Hematopoietic multipotent progenitor cell treated with erythropoietin and hydrocortisone succinate and interleukin-3 and kit ligand, for 15 days (in vitro differentiated cells): ENCODE measurements at regions not wholly inside any gene's neighbourhood (a gene's known extent, or its start where the extent isn't known, plus 50 kb on each side); places are given as distances from the start of the nearest gene placed in this dataset.
A peak's percentile ranks its signal among the peaks of the same experiment; 100 is the strongest.

Experiments
- DNase-seq: peaks from one replicate; pipeline ENCODE4 v3.0.0-alpha.2; 2015; ENCODE audit warnings: low spot score

DNA sequence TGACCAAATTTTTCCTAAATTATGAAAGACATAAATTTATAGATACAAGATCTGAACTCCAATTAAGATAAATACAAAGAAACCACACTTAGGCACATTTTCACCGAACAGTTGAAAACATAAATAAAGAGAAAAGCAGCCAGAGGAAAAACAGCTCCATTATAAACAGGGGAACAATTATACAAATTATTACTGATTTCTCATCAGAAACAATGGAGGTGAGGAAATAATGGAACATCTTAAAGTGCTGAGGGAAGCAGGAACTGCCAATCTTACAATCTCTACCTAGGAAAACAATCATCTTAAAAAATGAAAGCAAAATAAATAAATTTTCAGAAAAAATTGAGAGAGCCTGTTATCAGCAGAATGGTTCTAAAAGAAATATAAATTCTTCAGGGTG, 234.4 kb upstream of the PMFBP1 start:
- DNase-seq: no peak

GRCh38 chr16:72404299-72404698, 232.3 kb upstream of the PMFBP1 start:
- no peak for DNase-seq

GRCh38 chr16:72401084-72401361, 229.1 kb upstream of the PMFBP1 start:
- DNase-seq: no peak

DNA sequence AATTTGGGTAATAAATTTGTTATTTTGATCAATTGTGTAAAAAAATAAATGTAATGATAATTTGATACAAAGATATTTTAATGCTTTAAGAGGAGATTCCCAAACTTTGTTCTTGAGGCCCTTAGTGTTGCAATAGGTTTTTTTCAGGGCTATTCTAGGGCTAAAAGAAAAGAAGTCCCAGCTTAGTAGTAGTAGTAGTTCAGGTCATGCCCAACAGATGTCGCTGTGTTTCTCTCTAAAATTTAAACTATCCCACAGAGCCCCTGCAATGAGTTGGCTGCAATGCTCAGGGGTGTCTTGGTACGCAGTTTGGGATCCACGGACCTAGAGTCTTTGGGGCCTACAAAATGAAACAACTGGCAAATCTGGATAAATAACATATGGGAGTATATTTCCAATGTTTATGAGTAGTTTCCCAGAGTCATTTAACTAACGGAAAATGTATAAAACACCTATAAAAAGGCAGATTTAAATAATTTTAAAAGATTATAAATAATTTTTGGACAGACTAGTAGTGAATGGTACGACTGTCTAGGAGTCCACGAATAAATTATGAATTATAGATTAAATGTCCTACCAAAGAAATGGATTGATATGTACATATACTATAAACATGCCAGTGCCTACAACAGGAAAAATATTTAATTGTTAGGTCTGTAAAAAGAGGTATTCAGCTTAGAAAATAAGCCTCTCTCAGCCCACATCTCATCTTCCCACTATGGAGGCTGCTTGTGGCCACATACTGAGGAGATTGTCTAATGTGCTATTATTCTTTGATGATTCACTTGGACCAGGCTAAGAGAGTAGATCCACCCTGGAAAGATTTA, 228.5 kb upstream of the PMFBP1 start:
- DNase-seq: peak; percentile 37

GRCh38 chr16:72399811-72400210, 227.9 kb upstream of the PMFBP1 start:
- DNase-seq: no peak

DNA sequence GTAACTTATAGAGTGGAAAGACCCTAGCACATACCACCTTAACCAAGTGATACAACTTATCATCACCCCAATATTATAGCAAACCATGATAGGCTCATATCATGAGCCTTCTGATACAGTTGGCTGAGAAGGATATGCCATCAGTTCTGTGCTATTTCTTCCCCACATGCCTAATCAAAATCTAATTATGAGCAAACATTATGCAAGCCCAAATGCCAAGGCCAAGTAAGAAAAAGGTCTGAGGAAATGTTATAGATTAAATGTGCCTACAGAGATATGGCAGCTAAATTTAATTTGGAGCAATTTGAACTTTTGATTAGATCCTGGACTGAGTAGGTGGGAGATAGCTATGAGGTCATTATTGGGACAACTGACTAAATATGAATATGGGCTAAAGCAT, 225.9 kb upstream of the PMFBP1 start:
- no peak for DNase-seq

DNA sequence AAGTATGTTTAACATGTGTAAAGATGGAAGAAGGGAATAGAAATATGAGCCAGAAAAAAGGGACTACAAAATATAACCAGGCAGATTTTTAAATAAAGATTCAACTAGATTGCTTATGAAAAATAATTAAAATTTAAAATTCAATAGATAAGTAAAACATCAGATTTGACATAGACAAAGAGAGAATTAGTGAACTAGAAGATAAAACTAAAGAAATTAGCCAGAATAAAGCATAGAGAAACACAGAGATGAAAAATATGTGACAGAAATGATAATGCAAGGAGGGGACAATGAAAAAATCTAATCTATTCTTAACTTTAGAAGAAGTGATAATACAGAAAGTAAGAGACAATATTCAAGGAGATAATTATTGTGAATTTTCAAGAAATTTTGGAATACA, 222.6 kb upstream of the PMFBP1 start:
- no peak for DNase-seq

GRCh38 chr16:72389791-72390190, 217.8 kb upstream of the PMFBP1 start:
- DNase-seq: no peak

DNA sequence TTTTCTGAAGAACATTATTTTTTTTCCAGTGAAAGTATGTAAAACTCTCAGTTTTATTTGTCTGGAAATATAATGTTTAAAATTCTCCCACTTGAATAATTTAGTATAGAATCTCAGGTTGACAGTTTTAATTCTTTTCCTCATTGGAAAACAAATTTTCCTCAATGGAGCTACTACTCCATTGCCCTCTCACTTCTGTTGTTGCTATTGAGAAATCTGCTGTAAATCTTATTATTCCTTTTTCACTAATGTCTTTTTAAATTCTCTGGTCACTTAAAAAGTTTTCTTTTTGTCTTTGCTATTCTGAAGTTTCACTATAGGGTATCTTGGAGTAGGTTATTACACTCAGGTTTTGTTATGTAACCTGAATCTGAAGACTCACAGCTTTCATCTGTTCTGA, 216.1 kb upstream of the PMFBP1 start:
- no peak for DNase-seq

DNA sequence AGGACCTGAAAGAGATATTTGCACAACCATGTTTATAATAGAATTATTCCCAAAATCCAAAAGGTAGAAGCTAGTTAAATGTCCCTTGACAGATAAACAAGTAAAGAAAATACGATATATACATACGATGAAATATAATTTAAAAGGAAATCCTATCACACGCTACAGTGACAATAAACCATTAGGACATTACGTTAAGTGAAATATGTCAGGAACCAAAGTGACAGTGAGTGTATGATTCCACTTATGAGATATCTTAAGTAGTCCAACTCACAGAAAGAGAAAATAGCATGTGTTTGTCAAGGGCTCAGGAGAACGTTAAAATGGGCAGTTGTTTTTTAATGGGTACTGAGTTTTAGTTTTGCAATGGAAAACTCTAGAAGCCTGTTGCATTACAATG, 212.7 kb upstream of the PMFBP1 start:
- no peak for DNase-seq

GRCh38 chr16:72380283-72380682, 208.3 kb upstream of the PMFBP1 start:
- no peak for DNase-seq

DNA sequence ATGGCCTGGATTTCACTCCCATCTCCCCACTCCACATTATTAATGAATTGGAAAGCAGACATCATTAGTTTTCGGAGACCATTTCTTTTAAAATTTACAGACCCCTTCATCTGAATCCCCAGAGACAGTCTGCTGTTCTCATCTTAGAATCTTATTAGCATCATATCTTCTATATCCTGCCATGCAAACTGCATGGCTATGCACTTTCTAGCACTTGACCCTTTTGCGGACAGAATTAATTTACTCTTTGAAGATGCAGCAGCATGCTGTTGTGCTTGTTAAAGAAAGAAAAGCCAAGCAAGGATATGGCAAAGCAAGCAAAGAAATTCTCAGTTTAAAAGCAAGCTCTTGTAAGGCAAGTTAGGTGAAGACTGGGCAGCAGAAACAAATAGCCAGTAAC, 201.2 kb upstream of the PMFBP1 start:
- no peak for DNase-seq

DNA sequence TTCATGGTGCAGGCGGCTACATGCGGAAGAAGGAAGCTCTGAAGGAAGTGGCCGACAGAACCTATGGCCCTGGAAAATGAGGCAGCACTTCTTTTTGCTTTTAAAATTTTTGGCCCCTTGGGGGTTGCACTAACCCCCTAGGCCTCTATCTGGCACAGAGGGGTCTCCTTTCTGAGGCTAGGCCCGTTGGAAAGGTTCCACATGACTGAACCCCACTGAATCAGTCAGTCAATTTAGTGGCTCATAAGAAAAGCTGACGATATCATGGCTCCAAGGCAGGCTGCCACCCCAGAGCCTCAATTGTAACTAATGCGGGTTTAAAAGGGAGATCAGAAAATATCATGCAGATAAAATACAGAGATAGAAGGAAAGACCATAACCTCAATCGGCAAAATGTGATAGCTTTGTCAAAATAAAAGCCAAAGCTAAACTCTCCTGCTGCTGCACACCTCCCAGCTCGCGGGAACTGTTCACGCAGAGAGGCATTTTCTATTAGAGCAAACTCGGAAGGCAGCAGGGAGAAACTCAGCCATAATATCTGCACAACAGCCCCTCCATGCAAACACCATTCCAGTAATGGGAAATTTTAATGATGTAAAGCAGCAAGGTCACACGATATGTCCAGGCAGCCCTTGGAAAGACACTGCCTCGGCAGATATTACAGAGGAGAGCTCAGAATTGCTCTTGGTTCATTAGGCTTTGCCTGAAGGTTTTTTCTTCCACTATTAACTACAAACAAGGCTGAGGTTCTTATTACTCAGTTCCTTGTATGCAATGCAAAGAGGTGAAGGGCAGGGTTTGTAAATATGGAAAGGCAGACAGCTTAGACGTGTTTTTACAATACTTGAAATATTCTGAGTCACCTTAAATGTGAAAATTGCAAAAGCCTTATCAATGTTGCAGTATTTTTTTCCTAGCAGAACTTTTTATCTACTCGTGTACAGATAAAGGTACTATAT, 200.4 kb upstream of the PMFBP1 start:
- no peak for DNase-seq

GRCh38 chr16:72371307-72372086, 199.5 kb upstream of the PMFBP1 start:
- DNase-seq: no peak

GRCh38 chr16:72369274-72369673, 197.3 kb upstream of the PMFBP1 start:
- no peak for DNase-seq

DNA sequence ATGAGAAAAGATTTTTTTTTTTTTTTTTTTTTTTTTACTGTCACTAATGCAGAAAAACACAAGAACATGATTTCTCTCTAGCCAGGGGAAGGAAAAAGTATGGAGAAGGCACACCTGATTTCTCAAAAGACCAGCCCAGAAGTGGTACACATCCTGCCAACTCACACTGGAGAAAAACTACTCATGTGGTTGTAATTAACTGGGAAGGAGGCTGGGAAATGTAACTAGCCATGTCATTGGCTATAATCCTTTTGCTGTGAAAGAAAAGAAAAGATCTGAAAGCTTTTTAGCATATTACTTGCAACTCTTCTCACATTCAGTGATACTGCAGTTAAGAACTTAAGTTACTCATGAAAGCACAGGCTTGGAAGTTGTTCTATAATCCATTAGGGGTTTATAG, 195.9 kb upstream of the PMFBP1 start:
- no peak for DNase-seq

DNA sequence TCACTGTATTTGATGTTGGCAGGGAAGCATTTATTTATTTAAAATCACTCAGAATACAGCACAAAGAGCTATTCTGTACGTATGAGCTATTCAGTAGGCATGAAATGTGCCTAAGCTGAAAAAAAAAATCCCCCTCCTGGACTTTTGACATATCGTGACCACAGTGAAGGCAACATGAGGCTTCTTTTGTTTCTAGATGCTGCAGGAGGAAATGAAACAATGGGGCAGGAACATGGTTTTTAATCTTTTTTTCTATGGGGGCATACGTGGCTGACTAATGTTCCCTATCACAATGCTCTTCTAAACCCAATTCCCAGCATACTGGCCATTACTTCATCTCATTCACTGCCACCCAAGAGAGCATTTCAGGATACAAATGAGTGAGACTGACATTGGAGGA, 191.0 kb upstream of the PMFBP1 start:
- DNase-seq: no peak

GRCh38 chr16:72362476-72362875, 190.5 kb upstream of the PMFBP1 start:
- DNase-seq: no peak

- DNase-seq: no peak
Observed at GRCh38 chr16:72357910-72358309, 186.0 kb upstream of the PMFBP1 start.

GRCh38 chr16:72355561-72355960, 183.6 kb upstream of the PMFBP1 start:
- DNase-seq: no peak

- DNase-seq: no peak
Observed at GRCh38 chr16:72349719-72350118, 177.8 kb upstream of the PMFBP1 start.

DNA sequence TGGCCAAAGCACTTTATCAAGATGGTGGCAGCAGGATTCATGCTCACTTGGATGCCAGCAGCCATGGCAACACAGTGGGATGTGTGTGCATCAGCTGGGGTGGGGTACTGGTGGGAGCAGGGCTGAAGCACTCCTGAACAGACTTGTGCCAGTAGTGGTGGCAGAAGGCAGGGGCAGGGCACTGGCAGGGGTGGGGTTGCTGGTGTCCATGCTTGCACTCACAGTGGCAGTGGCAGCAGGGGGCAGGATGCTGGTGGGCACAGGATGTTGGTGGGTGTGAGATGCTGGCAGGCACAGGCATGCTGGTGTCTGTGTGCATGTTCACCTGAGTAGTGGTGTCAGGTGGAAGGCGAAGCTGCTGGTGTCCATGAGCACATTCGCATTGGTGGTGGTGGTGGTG, 161.0 kb upstream of the PMFBP1 start:
- DNase-seq: no peak

- no peak for DNase-seq
Observed at GRCh38 chr16:72324578-72324977, 152.6 kb upstream of the PMFBP1 start.
